Left ventricle myocardium inferior (tissue), 1 donor: ENCODE measurements at regions not wholly inside any gene's neighbourhood (a gene's known extent, or its start where the extent isn't known, plus 50 kb on each side); places are given as distances from the start of the nearest gene placed in this dataset.

Experiments used
- DNase-seq: peaks from one replicate; pipeline ENCODE4 v3.0.0-alpha.2; 2020
- H3K27ac ChIP-seq: fragments of 200-600 bp; replicated peaks from 2 replicates; pipeline ENCODE4 v1.8.0; 2021
- H3K27me3 ChIP-seq: fragments of 200-600 bp; 2 replicates; pipeline ENCODE4 v1.8.0; 2021; ENCODE audit warnings: low read depth
- H3K36me3 ChIP-seq: fragments of 200-600 bp; 2 replicates; pipeline ENCODE4 v1.8.0; 2021
- H3K4me1 ChIP-seq: fragments of 200-600 bp; 2 replicates; pipeline ENCODE4 v1.8.0; 2021
- H3K4me3 ChIP-seq: fragments of 200-600 bp; 2 replicates; pipeline ENCODE4 v1.8.0; 2021; ENCODE audit warnings: mild to moderate bottlenecking, moderate library complexity
- H3K9me3 ChIP-seq: fragments of 200-600 bp; replicated peaks from 2 replicates; pipeline ENCODE4 v1.8.0; 2021
- intact Hi-C: fragments of 100-400 bp; cut with micrococcal nuclease; formaldehyde crosslinking; loops from one replicate; pipeline ENCODE4 v1.11.0; 2022
- TF ChIP-seq, protein P1 (sequence below): fragments of 200-600 bp; IDR thresholded peaks from 2 replicates; pipeline ENCODE4 v1.8.0; 2021; ENCODE audit warnings: antibody characterized with exemption, mild to moderate bottlenecking, borderline replicate concordance
- donor health status: DM: no; HTN: yes; CAD: no; lungs with severe emphysema.

DNA sequence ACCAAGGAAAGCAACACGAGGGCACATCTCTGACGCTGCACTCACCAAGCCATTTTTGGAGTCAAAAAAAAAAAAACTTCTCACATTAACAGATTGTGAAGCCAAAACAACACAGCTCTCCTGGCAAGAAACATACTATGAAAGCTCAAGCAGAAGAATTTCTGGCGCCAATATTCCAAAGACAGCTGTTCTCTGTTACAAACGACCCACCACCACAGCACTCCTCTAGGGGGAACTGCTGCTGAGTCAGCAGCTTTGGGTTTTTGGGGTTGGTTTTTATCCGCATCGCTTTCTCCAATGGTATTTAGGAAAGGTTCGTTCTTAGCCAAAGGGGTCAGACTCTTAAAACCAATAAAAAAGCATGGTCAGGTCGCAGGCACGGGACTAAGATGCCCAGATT is 379.4 kb downstream of the RPS29 start:
- TF ChIP-seq, protein P1, sequence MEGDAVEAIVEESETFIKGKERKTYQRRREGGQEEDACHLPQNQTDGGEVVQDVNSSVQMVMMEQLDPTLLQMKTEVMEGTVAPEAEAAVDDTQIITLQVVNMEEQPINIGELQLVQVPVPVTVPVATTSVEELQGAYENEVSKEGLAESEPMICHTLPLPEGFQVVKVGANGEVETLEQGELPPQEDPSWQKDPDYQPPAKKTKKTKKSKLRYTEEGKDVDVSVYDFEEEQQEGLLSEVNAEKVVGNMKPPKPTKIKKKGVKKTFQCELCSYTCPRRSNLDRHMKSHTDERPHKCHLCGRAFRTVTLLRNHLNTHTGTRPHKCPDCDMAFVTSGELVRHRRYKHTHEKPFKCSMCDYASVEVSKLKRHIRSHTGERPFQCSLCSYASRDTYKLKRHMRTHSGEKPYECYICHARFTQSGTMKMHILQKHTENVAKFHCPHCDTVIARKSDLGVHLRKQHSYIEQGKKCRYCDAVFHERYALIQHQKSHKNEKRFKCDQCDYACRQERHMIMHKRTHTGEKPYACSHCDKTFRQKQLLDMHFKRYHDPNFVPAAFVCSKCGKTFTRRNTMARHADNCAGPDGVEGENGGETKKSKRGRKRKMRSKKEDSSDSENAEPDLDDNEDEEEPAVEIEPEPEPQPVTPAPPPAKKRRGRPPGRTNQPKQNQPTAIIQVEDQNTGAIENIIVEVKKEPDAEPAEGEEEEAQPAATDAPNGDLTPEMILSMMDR, result no peak
- no peak overlapping the region for H3K27ac ChIP-seq
- H3K4me1 ChIP-seq, result no peaks in the 10 kb centered on the region
- peaks cover 4% of the 10 kb centered on the region for H3K27me3 ChIP-seq
- H3K36me3 ChIP-seq, result no peaks in the 10 kb centered on the region
- H3K9me3 ChIP-seq, result no peaks in the 10 kb centered on the region
- DNase-seq, result no peak
- intact Hi-C loops, result no loop called here
- H3K4me3 ChIP-seq, result no peak overlapping the region

DNA sequence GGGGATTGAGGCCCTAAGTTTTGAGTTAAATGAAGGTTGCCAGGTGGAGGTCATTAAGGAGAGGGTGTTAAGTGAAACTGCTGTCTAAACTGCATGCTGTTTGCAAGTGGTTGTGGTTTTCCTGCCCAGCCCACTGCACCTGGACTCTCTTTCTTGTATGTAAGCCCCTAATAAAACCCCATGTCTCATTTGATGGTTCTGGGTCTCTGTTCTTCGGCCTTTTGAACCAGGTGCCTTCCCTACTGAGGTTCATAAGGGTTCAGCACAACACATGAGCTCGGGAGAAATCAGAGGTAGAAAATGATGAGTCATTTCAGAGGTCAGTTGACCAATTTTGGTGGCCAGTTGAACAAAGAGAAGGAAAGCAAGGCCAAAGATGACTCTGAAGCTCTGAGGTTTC is 382.5 kb downstream of the RPS29 start:
- Histone ChIP-seq H3K27ac (no peak overlapping the region), H3K4me3 (no peak overlapping the region), H3K9me3 (no peaks in the 10 kb centered on the region), H3K27me3 (peaks cover 4% of the 10 kb centered on the region), H3K4me1 (no peaks in the 10 kb centered on the region), H3K36me3 (no peaks in the 10 kb centered on the region)
- intact Hi-C loops, result no loop called here
- TF ChIP-seq, protein P1, result no peak
- no peak for DNase-seq

DNA sequence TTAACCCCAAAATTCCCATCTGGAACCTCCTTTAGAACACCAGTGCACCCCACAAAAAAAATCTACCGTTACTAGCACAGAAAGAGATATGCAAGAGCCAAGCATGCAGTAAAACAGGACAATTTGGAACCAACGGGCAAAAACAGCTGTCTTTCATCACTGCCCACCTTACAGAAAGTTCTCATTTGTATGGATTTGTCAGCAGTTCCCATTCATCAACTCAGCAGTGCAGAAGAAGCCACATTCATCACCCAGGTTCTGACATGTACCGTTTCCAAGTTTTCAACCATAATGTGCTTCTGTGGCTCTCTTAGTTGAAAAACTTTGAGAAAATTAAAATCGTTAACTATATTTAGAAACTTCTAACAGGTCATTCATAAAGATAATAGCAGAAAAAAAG is 387.0 kb downstream of the RPS29 start:
- Histone ChIP-seq H3K27me3 (no peaks in the 10 kb centered on the region), H3K36me3 (no peaks in the 10 kb centered on the region), H3K4me3 (no peak overlapping the region), H3K27ac (no peak overlapping the region), H3K9me3 (no peaks in the 10 kb centered on the region), H3K4me1 (no peaks in the 10 kb centered on the region)
- TF ChIP-seq, protein P1, result no peak
- DNase-seq, result no peak
- intact Hi-C loops, result no loop called here

DNA sequence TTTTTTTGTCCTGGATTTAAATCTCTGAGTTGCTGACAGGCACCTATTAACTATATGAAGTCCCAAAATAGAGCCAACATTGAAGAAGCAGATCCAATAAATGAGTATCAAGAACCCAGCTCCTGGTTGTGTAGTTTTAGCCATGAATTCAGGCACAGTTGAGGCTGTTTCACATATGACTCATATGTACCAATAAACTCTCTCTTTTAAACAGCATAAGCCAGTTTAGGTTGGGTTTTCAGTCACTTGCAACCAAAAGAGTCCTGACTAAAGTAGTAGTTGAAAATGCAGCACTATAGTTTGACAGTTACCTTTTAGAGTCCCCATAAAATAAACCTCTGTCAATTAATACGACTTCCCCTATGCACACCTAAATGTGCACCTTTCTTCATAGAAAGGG is 389.9 kb downstream of the RPS29 start:
- H3K4me1 ChIP-seq, result no peaks in the 10 kb centered on the region
- H3K4me3 ChIP-seq, result no peak overlapping the region
- no peaks in the 10 kb centered on the region for H3K27me3 ChIP-seq
- TF ChIP-seq, protein P1, result no peak
- no peaks in the 10 kb centered on the region for H3K36me3 ChIP-seq
- DNase-seq, result no peak
- no peak overlapping the region for H3K27ac ChIP-seq
- no peaks in the 10 kb centered on the region for H3K9me3 ChIP-seq
- intact Hi-C loops, result no loop called here

DNA sequence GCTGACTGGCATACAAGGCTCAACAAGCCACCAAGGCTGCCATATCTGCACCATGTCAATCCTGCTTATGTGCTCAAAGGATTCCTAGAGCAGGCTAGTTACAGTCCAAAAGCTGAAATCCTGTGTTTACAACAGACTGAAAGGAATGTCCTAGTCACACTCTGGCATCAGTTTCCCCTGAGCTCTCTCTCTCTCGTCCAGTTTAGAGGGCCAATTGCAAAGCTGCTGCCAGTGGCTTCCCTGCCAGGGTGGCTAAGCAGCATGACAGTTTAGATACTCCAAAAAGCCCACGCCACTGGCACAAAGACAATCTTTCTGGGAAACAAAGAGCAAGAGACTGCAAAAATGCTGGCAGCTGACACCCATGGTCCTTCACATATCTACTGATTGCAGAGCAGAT is 392.1 kb downstream of the RPS29 start:
- Histone ChIP-seq H3K4me1 (no peaks in the 10 kb centered on the region), H3K9me3 (no peaks in the 10 kb centered on the region)

More for the DNA sequence above, 392.1 kb downstream of the RPS29 start:
- intact Hi-C loops, result no loop called here
- no peaks in the 10 kb centered on the region for H3K36me3 ChIP-seq
- H3K27me3 ChIP-seq, result no peaks in the 10 kb centered on the region
- DNase-seq, result no peak
- H3K4me3 ChIP-seq, result no peak overlapping the region
- no peak overlapping the region for H3K27ac ChIP-seq
- TF ChIP-seq, protein P1, result no peak
